ENCODE measurements at regions not wholly inside any gene's neighbourhood (a gene's known extent, or its start where the extent isn't known, plus 50 kb on each side); places are given as distances from the start of the nearest gene placed in this dataset.

DNA sequence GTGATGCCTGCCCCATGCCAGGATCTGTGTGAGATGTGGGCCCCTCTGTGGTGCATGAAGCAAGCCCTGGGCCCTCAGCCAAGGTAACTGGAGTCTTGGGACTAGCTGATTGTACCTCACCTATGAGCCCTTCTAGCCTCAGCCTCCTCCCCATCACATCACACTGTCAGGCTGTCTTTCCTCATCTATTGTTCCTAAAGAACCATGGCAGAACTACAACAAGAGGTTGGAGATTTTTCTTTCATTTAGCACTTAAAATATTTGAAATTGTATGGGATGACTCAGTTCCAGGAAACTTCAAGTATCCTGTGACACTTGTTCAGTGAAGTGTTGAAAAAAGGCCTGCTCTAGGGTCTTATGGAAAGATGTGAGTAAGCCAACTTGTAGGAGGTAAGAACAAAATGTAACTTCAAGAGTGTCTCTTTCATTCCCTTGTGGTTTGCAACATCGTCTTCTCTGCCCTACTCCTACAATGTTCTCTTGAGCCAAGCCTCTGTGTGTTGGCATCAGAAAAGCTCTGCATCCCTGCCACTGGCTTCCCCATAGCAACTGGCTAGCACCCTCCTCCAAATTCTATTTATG lies 58.7 kb upstream of the TIPARP start:
- TF ChIP-seq POLR2A (IDR thresholded peaks at IDR 0.05) = no peak
- no peak for TF ChIP-seq CTCF (IDR thresholded peaks at IDR 0.05)
